Prostate gland (tissue), 1 donor: ENCODE measurements at regions not wholly inside any gene's neighbourhood (a gene's known extent, or its start where the extent isn't known, plus 50 kb on each side); places are given as distances from the start of the nearest gene placed in this dataset.

Experiments used
- POLR2A ChIP-seq: fragments of 450-650 bp; IDR thresholded peaks from one replicate; pipeline ENCODE4 v1.6.1; 2016; ENCODE audit warnings: antibody characterized with exemption, mild to moderate bottlenecking
- POLR2AphosphoS5 ChIP-seq: sonication (generic); formaldehyde crosslinking; IDR thresholded peaks from one replicate; pipeline ENCODE4 v1.6.1; 2017; ENCODE audit warnings: antibody characterized with exemption

DNA sequence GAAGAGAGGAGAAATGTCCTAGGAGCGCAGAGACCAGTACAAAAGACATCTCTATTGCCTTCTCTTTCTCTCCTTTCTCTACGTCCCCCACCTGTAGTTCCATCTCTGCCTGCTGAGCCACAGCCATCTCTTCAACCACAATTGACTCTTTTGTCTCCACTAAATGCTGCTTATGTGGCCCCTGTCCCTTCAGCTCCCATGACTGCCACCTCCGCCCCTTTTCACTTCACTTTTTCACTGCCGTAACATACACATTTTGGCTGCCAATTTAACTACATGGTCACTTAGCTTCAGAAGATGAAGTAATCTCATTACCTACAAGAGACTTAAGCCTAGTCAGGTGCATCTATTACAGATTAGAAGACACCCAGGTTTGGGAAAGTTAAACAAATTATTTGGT lies 81.9 kb downstream of the MZT1 start:
- no peak for TF ChIP-seq POLR2A
- TF ChIP-seq POLR2AphosphoS5 = no peak
